Hematopoietic multipotent progenitor cell treated with erythropoietin and hydrocortisone succinate and interleukin-3 and kit ligand, for 8 days (in vitro differentiated cells): ENCODE measurements at regions not wholly inside any gene's neighbourhood (a gene's known extent, or its start where the extent isn't known, plus 50 kb on each side); places are given as distances from the start of the nearest gene placed in this dataset.
"Not testable (repeated sequence)": the region's sequence is repeated elsewhere in the genome, so short reads cannot be mapped to it uniquely, and the experiment has no call there.

Source experiments
- DNase-seq: peaks from one replicate; pipeline ENCODE4 v3.0.0-alpha.2; 2015

- DNase-seq, result no peak
Observed at GRCh38 chr13:44744880-44745633, 168.9 kb upstream of the TSC22D1 start.

- DNase-seq, result no peak
Observed at GRCh38 chr13:44739539-44739938, 163.4 kb upstream of the TSC22D1 start.

- no peak for DNase-seq
Observed at GRCh38 chr13:44739120-44739519, 163.0 kb upstream of the TSC22D1 start.

- DNase-seq, result no peak
Observed at GRCh38 chr13:44738463-44738862, 162.3 kb upstream of the TSC22D1 start.

GRCh38 chr13:44735806-44736205 is 159.7 kb upstream of the TSC22D1 start:
- no peak for DNase-seq

- DNase-seq, result no peak
Observed at GRCh38 chr13:44734201-44734707, 158.1 kb upstream of the TSC22D1 start.

- DNase-seq, result no peak
Observed at GRCh38 chr13:44732503-44733098, 156.5 kb upstream of the TSC22D1 start.

GRCh38 chr13:44730851-44731250 is 154.7 kb upstream of the TSC22D1 start:
- no peak for DNase-seq

GRCh38 chr13:44730099-44730498 is 154.0 kb upstream of the TSC22D1 start:
- DNase-seq, result no peak

- DNase-seq, result not testable (repeated sequence)
Observed at GRCh38 chr13:44727591-44727990, 151.5 kb upstream of the TSC22D1 start.

GRCh38 chr13:44726778-44727177 is 150.6 kb upstream of the TSC22D1 start:
- peak; percentile 38 for DNase-seq

GRCh38 chr13:44726214-44726613 is 150.1 kb upstream of the TSC22D1 start:
- DNase-seq, result no peak

GRCh38 chr13:44719857-44720671 is 143.9 kb upstream of the TSC22D1 start:
- DNase-seq, result no peak

GRCh38 chr13:44718467-44718866 is 142.3 kb upstream of the TSC22D1 start:
- no peak for DNase-seq

- DNase-seq, result peak; percentile 91
Observed at GRCh38 chr13:44715287-44716230, 139.4 kb upstream of the TSC22D1 start.

GRCh38 chr13:44713788-44714469 is 137.8 kb upstream of the TSC22D1 start:
- DNase-seq, result peak; percentile 17

GRCh38 chr13:44711706-44712105 is 135.6 kb upstream of the TSC22D1 start:
- peak; percentile 45 for DNase-seq

GRCh38 chr13:44710576-44710975 is 134.4 kb upstream of the TSC22D1 start:
- DNase-seq, result no peak

GRCh38 chr13:44704811-44705210 is 128.7 kb upstream of the TSC22D1 start:
- DNase-seq, result not testable (repeated sequence)

- no peak for DNase-seq
Observed at GRCh38 chr13:44703371-44703770, 127.2 kb upstream of the TSC22D1 start.

- DNase-seq, result no peak
Observed at GRCh38 chr13:44698066-44698465, 121.9 kb upstream of the TSC22D1 start.

GRCh38 chr13:44697058-44697457 is 120.9 kb upstream of the TSC22D1 start:
- DNase-seq, result peak; percentile 24
